ENCODE measurements at regions not wholly inside any gene's neighbourhood (a gene's known extent, or its start where the extent isn't known, plus 50 kb on each side); places are given as distances from the start of the nearest gene placed in this dataset.

DNA sequence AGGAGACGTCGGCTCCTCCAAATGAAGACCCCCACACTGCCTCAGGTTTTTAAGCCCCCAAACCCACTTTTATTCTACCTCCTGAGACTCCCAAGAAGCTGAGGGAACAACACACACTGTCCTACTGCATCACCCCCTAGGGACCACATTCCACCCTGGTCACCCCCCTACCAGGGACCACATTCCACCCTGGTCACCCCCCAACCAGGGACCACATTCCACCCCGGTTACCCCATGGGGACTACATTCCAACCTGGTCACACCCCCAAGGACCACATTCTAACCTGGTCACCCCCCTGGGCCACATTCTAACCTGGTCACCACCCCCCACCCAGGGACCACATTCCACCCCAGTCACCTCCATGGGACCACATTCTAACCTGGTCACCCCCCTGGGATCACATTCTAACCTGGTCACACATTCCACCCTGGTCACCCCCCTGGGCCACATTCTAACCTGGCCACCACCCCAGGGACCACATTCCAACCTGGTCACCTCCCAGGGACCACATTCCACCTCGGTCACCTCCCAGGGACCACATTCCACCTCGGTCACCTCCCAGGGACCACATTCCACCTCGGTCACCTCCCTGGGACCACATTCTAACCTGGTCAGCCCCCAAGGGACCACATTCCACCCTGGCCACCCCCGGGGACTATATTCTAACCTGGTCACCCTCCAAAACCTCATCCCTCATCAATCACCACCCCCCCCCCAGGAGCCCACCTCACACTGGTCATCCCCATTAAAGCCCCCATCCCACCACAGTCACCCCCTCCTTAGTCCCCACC lies 587.6 kb downstream of the NPHP4 start:
- DNase-seq = no peak

DNA sequence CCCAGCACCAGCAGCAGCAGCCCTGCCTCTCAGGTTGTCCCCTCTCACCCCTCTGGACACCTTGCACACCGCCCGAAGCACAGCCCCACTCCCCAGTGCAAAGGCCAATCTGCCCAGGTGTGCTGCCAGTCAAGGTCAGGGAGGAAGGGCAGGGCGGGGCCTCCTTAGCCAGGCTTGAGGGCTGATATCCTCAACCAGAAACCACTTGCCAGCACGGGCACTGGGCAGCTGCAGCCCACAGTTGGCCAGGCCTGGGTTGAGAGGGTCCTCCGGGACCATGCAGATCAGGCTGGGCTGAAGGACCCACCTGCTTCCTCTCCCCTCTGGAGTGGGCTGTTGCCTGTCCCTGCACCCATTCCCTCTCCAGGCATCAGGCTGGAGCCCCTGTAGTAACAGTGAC lies 588.3 kb downstream of the NPHP4 start:
- DNase-seq = no peak

- DNase-seq = no peak
Observed at GRCh38 chr1:5402618-5403017, 589.6 kb downstream of the NPHP4 start.

DNA sequence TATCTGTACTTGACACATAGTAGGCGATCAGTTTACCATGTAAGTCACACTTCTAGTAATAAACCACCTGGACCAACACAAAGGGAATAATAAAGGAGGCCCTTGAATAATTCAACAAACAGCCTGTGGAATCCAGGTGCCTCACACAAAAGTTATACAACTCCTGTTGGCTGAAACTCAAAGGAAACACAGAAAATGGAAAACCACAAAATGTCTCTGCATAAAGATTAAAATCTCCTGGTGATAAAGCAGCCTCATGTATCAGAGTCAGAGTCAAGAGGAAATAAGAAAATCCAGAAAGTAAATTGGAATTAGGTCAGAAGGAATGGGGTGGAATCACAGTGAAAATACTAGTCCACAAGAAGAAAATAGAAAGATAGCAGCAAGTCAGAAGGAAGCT lies 592.5 kb downstream of the NPHP4 start:
- DNase-seq = no peak

DNA sequence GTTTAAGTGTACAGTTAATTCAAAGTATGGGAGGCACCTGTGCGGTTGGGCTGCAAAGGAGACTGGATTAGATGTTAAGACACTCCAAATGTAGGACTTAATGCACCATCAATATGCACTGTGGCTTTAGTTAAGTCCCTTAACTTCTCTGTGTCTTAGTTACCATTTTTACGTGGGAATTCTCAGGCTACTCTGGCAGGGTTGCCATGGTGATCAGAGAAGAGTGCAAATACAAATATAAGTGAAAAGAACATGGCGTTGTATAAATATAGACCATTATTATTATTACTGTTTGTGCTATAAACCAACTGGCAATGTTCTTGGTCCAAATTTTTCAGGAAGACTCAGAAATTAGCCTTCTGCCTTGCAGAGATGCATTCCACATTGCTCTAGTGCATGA lies 595.6 kb downstream of the NPHP4 start:
- DNase-seq = no peak

GRCh38 chr1:5394111-5394510 lies 598.1 kb downstream of the NPHP4 start:
- DNase-seq = no peak

GRCh38 chr1:5393603-5394002 lies 598.6 kb downstream of the NPHP4 start:
- DNase-seq = no peak

GRCh38 chr1:5393146-5393545 lies 599.1 kb downstream of the NPHP4 start:
- DNase-seq = no peak

DNA sequence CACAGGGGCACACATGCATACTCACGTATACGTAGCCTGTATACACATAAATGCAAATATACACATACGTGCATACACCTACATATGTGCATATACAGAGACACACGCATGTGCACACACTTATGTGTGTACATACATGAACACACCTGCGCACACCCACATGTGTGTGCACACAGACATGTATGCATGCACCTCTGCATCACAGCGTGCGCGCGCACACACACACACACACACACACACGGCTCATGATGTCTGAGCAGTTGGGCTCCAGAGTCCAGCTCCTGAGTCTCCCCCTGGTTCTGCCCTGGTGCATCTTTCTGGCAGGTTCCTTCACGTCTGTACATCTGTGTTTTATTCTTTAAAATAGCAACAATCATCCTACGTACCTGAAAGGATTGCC lies 600.5 kb downstream of the NPHP4 start:
- DNase-seq = no peak

- DNase-seq = no peak
Observed at GRCh38 chr1:5390504-5390903, 601.7 kb downstream of the NPHP4 start.

- DNase-seq = no peak
Observed at GRCh38 chr1:5389101-5389885, 602.9 kb downstream of the NPHP4 start.

DNA sequence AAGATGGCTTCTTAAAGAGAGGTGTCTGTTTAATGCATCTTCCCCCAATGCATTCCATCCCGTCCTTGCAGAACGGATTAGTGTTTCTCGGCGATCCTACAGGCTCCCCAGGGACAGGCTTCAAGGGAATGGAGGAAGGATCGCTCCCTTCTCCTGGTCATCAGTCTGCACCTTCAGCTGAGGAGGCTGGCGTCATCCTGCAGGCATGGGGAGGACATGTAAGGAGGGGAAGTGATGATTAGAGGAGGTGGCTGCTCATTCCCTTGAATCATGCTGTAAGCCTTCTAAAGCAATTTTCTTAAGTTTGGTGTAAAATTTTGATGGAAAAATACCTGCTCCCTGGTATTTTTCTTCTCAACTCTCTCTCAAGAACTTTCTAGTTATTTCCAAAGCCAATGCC lies 603.6 kb downstream of the NPHP4 start:
- no peak for DNase-seq

- no peak for DNase-seq
Observed at GRCh38 chr1:5386371-5386770, 605.9 kb downstream of the NPHP4 start.

- DNase-seq = no peak
Observed at GRCh38 chr1:5385956-5386355, 606.3 kb downstream of the NPHP4 start.

DNA sequence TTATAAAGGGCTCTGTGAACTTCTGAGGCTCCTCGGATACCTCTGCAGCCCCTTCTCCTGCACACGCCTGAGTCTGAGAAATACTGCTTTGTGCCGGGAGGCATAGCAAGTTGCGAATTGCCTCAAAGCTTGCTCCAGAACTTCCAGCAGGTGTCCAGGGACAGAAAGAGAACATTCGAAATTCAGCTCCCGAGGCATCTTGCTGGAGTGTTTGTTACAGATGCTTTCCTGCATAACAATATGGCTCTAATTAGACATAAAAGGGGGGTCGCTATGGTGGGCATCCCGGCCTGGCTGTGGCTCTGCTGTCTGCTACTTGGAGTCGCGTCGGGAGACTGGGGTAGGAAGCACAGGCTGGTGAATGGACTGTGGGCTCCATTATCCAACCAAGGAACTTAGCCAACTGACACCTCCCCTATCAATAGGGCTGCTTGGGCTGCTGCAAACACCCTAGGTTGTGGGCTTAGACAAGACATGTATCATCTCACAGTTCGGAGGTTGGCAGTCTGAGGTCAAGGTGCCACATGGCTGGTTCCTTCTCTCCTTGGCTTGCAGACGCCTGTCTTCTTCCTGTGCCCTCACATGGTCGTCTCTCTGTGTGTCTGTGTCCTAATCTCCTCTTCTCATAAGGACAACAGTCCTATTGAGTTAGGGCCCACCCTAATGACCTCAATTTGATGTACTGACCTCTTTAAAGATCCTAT lies 607.0 kb downstream of the NPHP4 start:
- no peak for DNase-seq

- no peak for DNase-seq
Observed at GRCh38 chr1:5381491-5381890, 610.7 kb downstream of the NPHP4 start.

DNA sequence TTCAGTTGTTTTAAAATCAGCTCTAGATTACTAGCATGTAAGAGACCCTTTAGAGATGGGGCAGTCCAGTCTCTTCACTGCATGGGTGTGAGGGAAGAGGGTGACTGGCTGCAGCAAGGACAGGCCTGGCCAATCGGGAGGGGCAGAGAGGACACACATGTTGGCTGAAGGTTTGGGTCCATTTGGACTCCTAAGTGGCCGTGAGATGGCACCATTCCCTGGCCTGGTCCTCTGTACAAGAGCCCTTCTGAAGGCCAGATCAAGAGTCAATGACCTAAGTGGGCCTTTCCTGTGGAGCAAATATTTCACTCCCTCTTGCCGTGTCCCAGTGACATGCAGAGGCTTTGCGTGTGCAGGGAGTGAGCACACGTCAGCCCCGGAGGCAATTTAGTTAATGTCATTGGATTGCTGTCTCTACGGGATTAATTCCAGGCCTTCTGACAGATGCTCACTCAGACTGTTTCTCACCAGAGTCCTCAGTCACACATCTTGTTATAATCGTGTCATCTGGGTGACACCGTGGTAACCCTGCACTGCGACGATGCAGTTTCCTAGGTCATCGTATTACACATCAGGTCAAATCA lies 613.0 kb downstream of the NPHP4 start:
- no peak for DNase-seq

DNA sequence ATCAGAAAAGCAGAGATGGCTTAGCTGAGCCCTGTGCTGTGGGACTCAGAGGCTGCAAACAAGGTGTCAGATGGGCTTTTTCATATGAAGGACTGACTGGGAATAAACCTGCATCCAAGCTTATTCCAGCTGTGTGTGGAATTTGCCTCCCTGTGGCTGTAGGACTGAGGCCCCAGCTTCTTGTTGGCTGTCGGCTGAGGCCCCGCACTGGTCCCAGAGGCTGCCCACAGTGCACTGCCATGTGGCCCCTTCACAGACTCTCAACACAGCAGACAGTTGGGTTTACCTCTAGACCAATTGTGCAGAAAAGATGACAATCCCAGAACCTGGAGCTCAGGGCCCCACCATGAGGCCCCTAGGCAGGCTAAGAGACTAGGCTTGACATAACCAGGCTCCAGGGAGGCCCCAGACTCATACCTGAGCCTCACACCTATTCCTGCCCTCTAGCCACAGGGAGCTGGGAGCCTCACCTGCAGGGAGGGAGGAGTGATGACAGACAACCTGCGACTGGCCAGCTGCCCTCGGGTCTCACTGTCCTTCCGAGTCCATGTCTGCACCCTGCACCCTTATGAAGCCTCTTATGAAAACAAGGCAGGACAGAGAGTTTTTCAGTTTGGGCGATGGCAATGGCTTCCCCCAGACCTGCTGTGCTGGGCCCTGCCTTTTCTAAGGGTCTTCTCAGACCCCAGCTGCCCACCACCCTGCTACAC lies 615.5 kb downstream of the NPHP4 start:
- no peak for DNase-seq

- no peak for DNase-seq
Observed at GRCh38 chr1:5375481-5375880, 616.7 kb downstream of the NPHP4 start.

GRCh38 chr1:5374192-5374591 lies 618.0 kb downstream of the NPHP4 start:
- DNase-seq = no peak

GRCh38 chr1:5373281-5373680 lies 618.9 kb downstream of the NPHP4 start:
- DNase-seq = no peak

DNA sequence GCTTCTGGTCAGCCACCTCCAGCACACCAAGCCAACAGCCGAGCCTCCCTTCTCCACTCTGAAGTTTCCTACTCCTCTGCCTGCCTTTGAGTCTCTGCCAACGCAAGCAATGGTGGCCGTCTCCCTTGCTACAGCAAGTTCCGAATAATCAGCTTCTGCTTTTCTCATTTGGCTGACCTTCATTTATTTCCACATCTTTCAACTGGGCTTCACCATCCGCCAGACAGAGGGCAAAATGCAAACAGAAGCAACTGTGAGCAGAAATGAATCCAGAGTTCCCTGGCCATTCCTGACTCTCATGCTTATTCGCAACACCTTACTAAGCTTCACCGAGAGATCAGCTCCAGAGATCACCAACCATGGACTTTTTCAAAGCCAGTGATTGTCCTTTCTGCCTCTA lies 621.0 kb downstream of the NPHP4 start:
- no peak for DNase-seq

DNA sequence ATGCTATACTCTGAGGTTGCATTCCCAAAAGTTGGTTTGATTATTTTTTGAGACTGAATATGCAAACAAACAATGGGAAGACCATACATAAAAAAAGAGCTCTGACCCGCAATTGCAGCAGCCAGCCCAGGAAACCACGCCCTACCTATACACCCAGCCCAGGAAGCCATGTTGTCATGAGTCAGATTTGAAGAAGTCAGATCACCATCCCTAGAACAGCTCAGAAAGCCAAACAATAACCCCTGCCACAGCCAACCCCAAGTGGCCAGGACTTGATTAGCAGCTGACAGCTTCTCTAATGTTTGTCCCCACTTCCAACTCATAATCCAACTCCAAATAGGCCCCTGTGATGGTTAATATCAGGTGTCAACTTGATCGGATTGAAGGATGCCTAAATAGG lies 621.9 kb downstream of the NPHP4 start:
- no peak for DNase-seq
